GM12878 (cell line): ENCODE measurements at regions not wholly inside any gene's neighbourhood (a gene's known extent, or its start where the extent isn't known, plus 50 kb on each side); places are given as distances from the start of the nearest gene placed in this dataset.

Experiments used
- ATAC-seq: fragments of 200-7000 bp; cut with Tn5 transposase; 3 replicates; pipeline ENCODE4 v1.9.1; 2020; ENCODE audit warnings: mild to moderate bottlenecking, moderate library complexity
- BruUV-seq: library from RNA; stranded (reverse); fragments of 400-500 nt; replicated peaks from 2 replicates; lab custom pipeline; 2021; lab: Mats Ljungman, UMichigan
- CTCF ChIA-PET: fragments of 300-600 bp; sonication (Branson Sonifier 250); formaldehyde crosslinking; extraction: SDS; loops from one replicate; lab custom pipeline; 2021; ENCODE audit warnings: inconsistent platforms; lab: Yijun Ruan, JAX
- POLR2A ChIA-PET: fragments of 350-600 bp; formaldehyde crosslinking; extraction: SDS; loops from one replicate; lab custom pipeline; 2021; ENCODE audit warnings: inconsistent platforms; lab: Charles Lee
- RAD21 ChIA-PET: fragments of 300-600 bp; sonication (Branson Sonifier 250); formaldehyde crosslinking; loops from one replicate; lab custom pipeline; 2023; ENCODE audit warnings: antibody characterized with exemption; ENCODE audit not compliant: unreplicated experiment; lab: Charles Lee
- SMC1A ChIA-PET: fragments of 300-600 bp; sonication (Branson Sonifier 250); formaldehyde crosslinking; loops from one replicate; lab custom pipeline; 2023; ENCODE audit not compliant: unreplicated experiment, uncharacterized antibody; lab: Charles Lee
- DNase-seq: peaks from one replicate; pipeline ENCODE4 v3.0.0-alpha.2; 2011; ENCODE audit warnings: low read depth, low spot score
- FAIRE-seq: peaks from 3 replicates; lab custom pipeline; 2011; peaks lifted over from hg19 to GRCh38; lab: Jason Lieb, UNC
- H2AFZ ChIP-seq: 2 replicates; pipeline ENCODE4 v1.6.0; 2011; ENCODE audit warnings: low read depth, low read length, control low read depth; ENCODE audit not compliant: control insufficient read depth
- H3K27ac ChIP-seq: 2 replicates; pipeline ENCODE4 v1.5.1; 2011; ENCODE audit warnings: control low read depth; ENCODE audit not compliant: control insufficient read depth, insufficient read depth
- H3K27me3 ChIP-seq, 2 experiments: replicated peaks in 1 of 2; 2 replicates each; pipeline versions ENCODE4 v1.6.0 to v1.6.1; 2011; ENCODE audit warnings: low read length in 1 of 2; ENCODE audit not compliant: control insufficient read depth in 2 of 2, insufficient read depth in 2 of 2
- H3K36me3 ChIP-seq, 2 experiments: 2 replicates each; pipeline ENCODE4 v1.5.1; 2011; ENCODE audit warnings: low read length in 1 of 2; ENCODE audit not compliant: control insufficient read depth in 2 of 2, insufficient read depth in 2 of 2
- H3K4me1 ChIP-seq: 2 replicates; pipeline ENCODE4 v1.6.1; 2011; ENCODE audit warnings: mild to moderate bottlenecking, low read length, moderate library complexity, mixed read lengths; ENCODE audit not compliant: control insufficient read depth, insufficient read depth
- H3K4me2 ChIP-seq: 2 replicates; pipeline ENCODE4 v1.6.0; 2011; ENCODE audit warnings: control low read depth; ENCODE audit not compliant: control insufficient read depth, insufficient read depth
- H3K4me3 ChIP-seq: fragments of 200-600 bp; sonication (generic); 2 replicates; pipeline ENCODE4 v1.5.1; 2016
- H3K79me2 ChIP-seq: 2 replicates; pipeline ENCODE4 v1.6.0; 2011; ENCODE audit warnings: low read length; ENCODE audit not compliant: control insufficient read depth, insufficient read depth
- H3K9ac ChIP-seq: 2 replicates; pipeline ENCODE4 v1.8.0; 2011; ENCODE audit warnings: low read length, control low read depth, mixed read lengths; ENCODE audit not compliant: control insufficient read depth, insufficient read depth
- H3K9me3 ChIP-seq: replicated peaks from 3 replicates; pipeline ENCODE4 v1.5.1; 2011; ENCODE audit warnings: mild to moderate bottlenecking, low read length; ENCODE audit not compliant: control insufficient read depth, insufficient read depth
- H4K20me1 ChIP-seq: 2 replicates; pipeline ENCODE4 v1.6.0; 2011; ENCODE audit not compliant: control insufficient read depth, insufficient read depth
- ASH2L ChIP-seq: fragments of 300-600, 200-600 bp; sonication (generic); IDR thresholded peaks from 2 replicates; pipeline ENCODE4 v1.6.1; 2017; ENCODE audit warnings: low read depth, mild to moderate bottlenecking, borderline replicate concordance
- CBX3 ChIP-seq: fragments of 200-600 bp; sonication (generic); IDR thresholded peaks from 2 replicates; pipeline ENCODE4 v1.6.1; 2016; ENCODE audit warnings: low read depth, borderline replicate concordance
- FOXM1 ChIP-seq: IDR thresholded peaks from 2 replicates; pipeline ENCODE4 v1.6.1; 2012; ENCODE audit warnings: low read depth, mild to moderate bottlenecking, inconsistent platforms, low read length, moderate library complexity
- HCFC1 ChIP-seq: fragments of 150-350 bp; IDR thresholded peaks from 2 replicates; pipeline ENCODE4 v1.6.1; 2014; ENCODE audit warnings: low read length
- HDAC6 ChIP-seq: fragments of 200-600 bp; sonication (generic); IDR thresholded peaks from one replicate; pipeline ENCODE4 v1.8.0; 2017; ENCODE audit warnings: antibody characterized with exemption; ENCODE audit not compliant: unreplicated experiment
- KLF5 ChIP-seq: fragments of 450-650 bp; IDR thresholded peaks from 2 replicates; pipeline ENCODE4 v1.6.1; 2014; ENCODE audit warnings: mild to moderate bottlenecking; ENCODE audit not compliant: partially characterized antibody
- SIX5 ChIP-seq: IDR thresholded peaks from 2 replicates; pipeline ENCODE4 v1.6.1; 2011; ENCODE audit warnings: mild to moderate bottlenecking, low read depth, low read length, moderate library complexity; ENCODE audit not compliant: severe bottlenecking
- SMAD1 ChIP-seq: fragments of 450-650 bp; IDR thresholded peaks from 2 replicates; pipeline ENCODE4 v1.6.1; 2018; ENCODE audit warnings: mild to moderate bottlenecking, low read depth; ENCODE audit not compliant: partially characterized antibody
- YY1 ChIP-seq: IDR thresholded peaks from 2 replicates; pipeline ENCODE4 v1.6.1; 2011; ENCODE audit warnings: low read depth, mild to moderate bottlenecking, low read length
- WGBS: methylation state at CpG from one replicate; pipeline ENCODE4 v1.1.6; 2016; ENCODE audit warnings: low lambda C conversion rate; ENCODE audit not compliant: insufficient replicate concordance, insufficient coverage; ENCODE audit errors: missing lambda C conversion rate; 5-methylcytosine and 5-hydroxymethylcytosine counted together
- in situ Hi-C: fragments of 300-500 bp; cut with MboI; formaldehyde crosslinking; loops from 9 replicates; pipeline ENCODE4 v1.14.3; 2018; ENCODE audit warnings: mixed read lengths
- intact Hi-C: fragments of 100-400 bp; cut with micrococcal nuclease; formaldehyde crosslinking; loops from one replicate; pipeline ENCODE4 v1.14.2; 2022; ENCODE audit not compliant: unreplicated experiment
- TF ChIP-seq, protein P1 (sequence below): fragments of 450-650 bp; IDR thresholded peaks from 2 replicates; pipeline ENCODE4 v1.6.1; 2017; ENCODE audit warnings: mild to moderate bottlenecking
- TF ChIP-seq, protein P2 (sequence below): fragments of 450-650 bp; IDR thresholded peaks from 2 replicates; pipeline ENCODE4 v1.6.1; 2014; ENCODE audit warnings: mild to moderate bottlenecking

GRCh38 chr6:126174697-126175096, 165.2 kb upstream of the CENPW start:
- no peak overlapping the region for H3K4me2 ChIP-seq
- ChIA-PET RAD21 (no interaction called here), CTCF (interaction anchor here (0.6 to 1.0 kb wide), 4 partner anchors 20 to 259 kb away, joined by 3 to 4 read pairs (median 3); no protein-coding TSS in a partner anchor), POLR2A (no interaction called here), SMC1A (no interaction called here)
- no peaks in the 10 kb centered on the region for H3K4me1 ChIP-seq
- no peaks in the 10 kb centered on the region for H3K9me3 ChIP-seq
- FAIRE-seq, result no peak
- no peaks in the 10 kb centered on the region for H4K20me1 ChIP-seq
- TF ChIP-seq HCFC1 (no peak), FOXM1 (no peak), HDAC6 (no peak), KLF5 (no peak), SMAD1 (no peak), CBX3 (no peak), YY1 (no peak), ASH2L (no peak), SIX5 (no peak)
- TF ChIP-seq, protein P1, sequence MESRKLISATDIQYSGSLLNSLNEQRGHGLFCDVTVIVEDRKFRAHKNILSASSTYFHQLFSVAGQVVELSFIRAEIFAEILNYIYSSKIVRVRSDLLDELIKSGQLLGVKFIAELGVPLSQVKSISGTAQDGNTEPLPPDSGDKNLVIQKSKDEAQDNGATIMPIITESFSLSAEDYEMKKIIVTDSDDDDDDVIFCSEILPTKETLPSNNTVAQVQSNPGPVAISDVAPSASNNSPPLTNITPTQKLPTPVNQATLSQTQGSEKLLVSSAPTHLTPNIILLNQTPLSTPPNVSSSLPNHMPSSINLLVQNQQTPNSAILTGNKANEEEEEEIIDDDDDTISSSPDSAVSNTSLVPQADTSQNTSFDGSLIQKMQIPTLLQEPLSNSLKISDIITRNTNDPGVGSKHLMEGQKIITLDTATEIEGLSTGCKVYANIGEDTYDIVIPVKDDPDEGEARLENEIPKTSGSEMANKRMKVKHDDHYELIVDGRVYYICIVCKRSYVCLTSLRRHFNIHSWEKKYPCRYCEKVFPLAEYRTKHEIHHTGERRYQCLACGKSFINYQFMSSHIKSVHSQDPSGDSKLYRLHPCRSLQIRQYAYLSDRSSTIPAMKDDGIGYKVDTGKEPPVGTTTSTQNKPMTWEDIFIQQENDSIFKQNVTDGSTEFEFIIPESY, result no peak
- TF ChIP-seq, protein P2, sequence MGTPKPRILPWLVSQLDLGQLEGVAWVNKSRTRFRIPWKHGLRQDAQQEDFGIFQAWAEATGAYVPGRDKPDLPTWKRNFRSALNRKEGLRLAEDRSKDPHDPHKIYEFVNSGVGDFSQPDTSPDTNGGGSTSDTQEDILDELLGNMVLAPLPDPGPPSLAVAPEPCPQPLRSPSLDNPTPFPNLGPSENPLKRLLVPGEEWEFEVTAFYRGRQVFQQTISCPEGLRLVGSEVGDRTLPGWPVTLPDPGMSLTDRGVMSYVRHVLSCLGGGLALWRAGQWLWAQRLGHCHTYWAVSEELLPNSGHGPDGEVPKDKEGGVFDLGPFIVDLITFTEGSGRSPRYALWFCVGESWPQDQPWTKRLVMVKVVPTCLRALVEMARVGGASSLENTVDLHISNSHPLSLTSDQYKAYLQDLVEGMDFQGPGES, result no peak
- in situ Hi-C loops (no loop called here), intact Hi-C loops (loop anchor here (5.0 to 10.0 kb wide), 4 partner anchors 142 to 480 kb away; partner anchors contain the start of gene CENPW)
- H3K36me3 ChIP-seq, result no peaks in the 10 kb centered on the region
- no peak overlapping the region for H3K9ac ChIP-seq
- H3K79me2 ChIP-seq, result no peaks in the 10 kb centered on the region
- H3K27ac ChIP-seq, result no peak overlapping the region
- DNase-seq, result no peak
- no peak overlapping the region for H2AFZ ChIP-seq
- no TSS peak for BruUV-seq
- 100% methylated on average over 1 of the region's 1 CpG for WGBS
- H3K4me3 ChIP-seq, result no peak overlapping the region
- H3K27me3 ChIP-seq, result no peaks in the 10 kb centered on the region
- ATAC-seq, result no peak
